PC-9 (cell line): ENCODE measurements at regions not wholly inside any gene's neighbourhood (a gene's known extent, or its start where the extent isn't known, plus 50 kb on each side); places are given as distances from the start of the nearest gene placed in this dataset.

Experiments
- BruUV-seq: library from RNA; stranded (reverse); fragments of 400-500 nt; replicated peaks from 2 replicates; lab custom pipeline; 2021; lab: Mats Ljungman, UMichigan
- CTCF ChIA-PET: fragments of 300-600 bp; sonication (Branson Sonifier 250); formaldehyde crosslinking; loops from one replicate; lab custom pipeline; 2022; ENCODE audit warnings: antibody characterized with exemption; lab: Charles Lee
- POLR2A ChIA-PET: fragments of 300-600 bp; sonication (Branson Sonifier 250); formaldehyde crosslinking; loops from one replicate; lab custom pipeline; 2022; ENCODE audit warnings: antibody characterized with exemption; ENCODE audit not compliant: unreplicated experiment; lab: Charles Lee
- DNase-seq, 2 experiments: peaks; one replicate each; pipeline versions ENCODE4 v3.0.0 to v3.0.0-alpha.2; 2015 to 2022; ENCODE audit warnings: mixed read lengths in 1 of 2
- H2AFZ ChIP-seq: fragments of 200-600 bp; sonication (generic); 2 replicates; pipeline ENCODE4 v1.8.1; 2017; ENCODE audit warnings: antibody characterized with exemption
- H3F3A ChIP-seq: fragments of 200-600 bp; sonication (generic); 2 replicates; pipeline ENCODE4 v1.8.1; 2017; ENCODE audit warnings: antibody characterized with exemption, mild to moderate bottlenecking, low read depth; ENCODE audit not compliant: insufficient read depth
- H3K27ac ChIP-seq: fragments of 200-600 bp; sonication (generic); 2 replicates; pipeline ENCODE4 v1.6.1; 2016; ENCODE audit warnings: mixed run types
- H3K27me3 ChIP-seq: fragments of 200-600 bp; sonication (generic); 2 replicates; pipeline ENCODE4 v1.6.1; 2016; ENCODE audit warnings: low read depth, mixed run types; ENCODE audit not compliant: insufficient read depth
- H3K36me3 ChIP-seq: fragments of 200-600 bp; sonication (generic); 2 replicates; pipeline ENCODE4 v1.6.1; 2016; ENCODE audit warnings: low read depth, mixed run types
- H3K4me1 ChIP-seq: fragments of 200-600 bp; sonication (generic); replicated peaks from 2 replicates; pipeline ENCODE4 v1.6.1; 2016; ENCODE audit warnings: mixed run types; ENCODE audit not compliant: insufficient read depth
- H3K4me2 ChIP-seq: fragments of 200-600 bp; sonication (generic); 2 replicates; pipeline ENCODE4 v1.6.1; 2017; ENCODE audit warnings: mixed run types
- H3K4me3 ChIP-seq: fragments of 200-600 bp; sonication (generic); 2 replicates; pipeline ENCODE4 v1.6.1; 2016; ENCODE audit warnings: mixed run types
- H3K79me2 ChIP-seq: fragments of 200-600 bp; sonication (generic); 2 replicates; pipeline ENCODE4 v1.6.1; 2017; ENCODE audit warnings: low read depth, mixed run types
- H3K9me2 ChIP-seq: fragments of 200-600 bp; sonication (generic); 2 replicates; pipeline ENCODE4 v1.8.1; 2017; ENCODE audit warnings: mild to moderate bottlenecking; ENCODE audit not compliant: insufficient read depth
- H3K9me3 ChIP-seq: fragments of 200-600 bp; sonication (generic); 2 replicates; pipeline ENCODE4 v1.8.1; 2016; ENCODE audit warnings: low read depth; ENCODE audit not compliant: insufficient read depth
- H4K20me1 ChIP-seq: fragments of 200-600 bp; sonication (generic); 2 replicates; pipeline ENCODE4 v1.8.1; 2017; ENCODE audit not compliant: insufficient read depth
- CTCF ChIP-seq: fragments of 200-600 bp; sonication (generic); conservative IDR thresholded peaks from 2 replicates; pipeline ENCODE4 v1.6.1; 2017; ENCODE audit warnings: mixed run types, antibody characterized with exemption, mild to moderate bottlenecking, moderate library complexity
- EZH2 ChIP-seq: fragments of 200-600 bp; sonication (generic); IDR thresholded peaks from 2 replicates; pipeline ENCODE4 v1.8.0; 2017; ENCODE audit warnings: antibody characterized with exemption, low read depth
- intact Hi-C: fragments of 100-400 bp; cut with micrococcal nuclease; formaldehyde crosslinking; loops from one replicate; pipeline ENCODE4 v1.10.0; 2022; ENCODE audit not compliant: unreplicated experiment

- H3K9me3 ChIP-seq = no peaks in the 10 kb centered on the region
- no peaks in the 10 kb centered on the region for H3F3A ChIP-seq
- H3K4me2 ChIP-seq = no peak overlapping the region
- no peak overlapping the region for H3K27ac ChIP-seq
- H3K27me3 ChIP-seq = peaks cover 10% of the 10 kb centered on the region; the same call in 1 of the 2 replicates
- ChIA-PET POLR2A (interaction anchor here (0.7 kb wide), 1 partner anchor 161 kb away, joined by 5 read pairs; no protein-coding TSS in a partner anchor), CTCF (interaction anchor here (0.5 kb wide), 1 partner anchor 55 kb away, joined by 3 read pairs; no protein-coding TSS in a partner anchor)
- no peaks in the 10 kb centered on the region; the same call in 1 of the 2 replicates for H3K9me2 ChIP-seq
- no TSS peak for BruUV-seq
- H3K4me3 ChIP-seq = no peak overlapping the region
- H2AFZ ChIP-seq = no peak overlapping the region
- H3K79me2 ChIP-seq = no peaks in the 10 kb centered on the region
- DNase-seq = no peak
- intact Hi-C loops = loop anchor here (5.0 kb wide), 1 partner anchor 91 kb away; no protein-coding TSS in a partner anchor
- no peak for TF ChIP-seq CTCF
- TF ChIP-seq EZH2 = no peak
- no peaks in the 10 kb centered on the region for H4K20me1 ChIP-seq
- H3K36me3 ChIP-seq = no peaks in the 10 kb centered on the region
- H3K4me1 ChIP-seq = no peaks in the 10 kb centered on the region
Observed at GRCh38 chr5:38686658-38687057, 130.2 kb upstream of the LIFR start.

GRCh38 chr5:38692346-38692745 lies 135.9 kb upstream of the LIFR start:
- no peak overlapping the region for H3K27ac ChIP-seq
- BruUV-seq = no TSS peak
- no peaks in the 10 kb centered on the region; the same call in 1 of the 2 replicates for H3K9me2 ChIP-seq
- no peaks in the 10 kb centered on the region for H3F3A ChIP-seq
- H3K4me3 ChIP-seq = no peak overlapping the region
- ChIA-PET CTCF (no interaction called here), POLR2A (no interaction called here)
- no peak overlapping the region for H2AFZ ChIP-seq
- H4K20me1 ChIP-seq = no peaks in the 10 kb centered on the region
- no peak for TF ChIP-seq EZH2
- TF ChIP-seq CTCF = no peak
- no peaks in the 10 kb centered on the region; the same call in 1 of the 2 replicates for H3K27me3 ChIP-seq
- H3K4me1 ChIP-seq = no peaks in the 10 kb centered on the region
- H3K79me2 ChIP-seq = no peaks in the 10 kb centered on the region
- intact Hi-C loops = no loop called here
- no peaks in the 10 kb centered on the region for H3K9me3 ChIP-seq
- no peak for DNase-seq
- H3K36me3 ChIP-seq = no peaks in the 10 kb centered on the region
- H3K4me2 ChIP-seq = no peak overlapping the region

GRCh38 chr5:38692781-38693527 lies 136.5 kb upstream of the LIFR start:
- intact Hi-C loops = no loop called here
- H3K27ac ChIP-seq = no peak overlapping the region
- no peak for DNase-seq

More at GRCh38 chr5:38692781-38693527, 136.5 kb upstream of the LIFR start:
- ChIA-PET POLR2A (no interaction called here), CTCF (no interaction called here)
- Histone ChIP-seq H3K9me2 (no peaks in the 10 kb centered on the region; the same call in 1 of the 2 replicates), H3K9me3 (no peaks in the 10 kb centered on the region), H4K20me1 (no peaks in the 10 kb centered on the region), H3K4me1 (no peaks in the 10 kb centered on the region), H3K36me3 (no peaks in the 10 kb centered on the region), H2AFZ (no peak overlapping the region), H3K79me2 (no peaks in the 10 kb centered on the region), H3K27me3 (no peaks in the 10 kb centered on the region; the same call in 1 of the 2 replicates), H3K4me3 (no peak overlapping the region), H3F3A (no peaks in the 10 kb centered on the region), H3K4me2 (no peak overlapping the region)
- no TSS peak for BruUV-seq
- no peak for TF ChIP-seq EZH2
- TF ChIP-seq CTCF = no peak
